ENCODE measurements at regions not wholly inside any gene's neighbourhood (a gene's known extent, or its start where the extent isn't known, plus 50 kb on each side); places are given as distances from the start of the nearest gene placed in this dataset.
"Not testable (repeated sequence)": the region's sequence is repeated elsewhere in the genome, so short reads cannot be mapped to it uniquely, and the experiment has no call there.

GRCh38 chr2:13768274-13768673 lies 864.2 kb upstream of the LRATD1 start:
- no peak for DNase-seq

GRCh38 chr2:13770279-13770678 lies 862.2 kb upstream of the LRATD1 start:
- no peak for DNase-seq

DNA sequence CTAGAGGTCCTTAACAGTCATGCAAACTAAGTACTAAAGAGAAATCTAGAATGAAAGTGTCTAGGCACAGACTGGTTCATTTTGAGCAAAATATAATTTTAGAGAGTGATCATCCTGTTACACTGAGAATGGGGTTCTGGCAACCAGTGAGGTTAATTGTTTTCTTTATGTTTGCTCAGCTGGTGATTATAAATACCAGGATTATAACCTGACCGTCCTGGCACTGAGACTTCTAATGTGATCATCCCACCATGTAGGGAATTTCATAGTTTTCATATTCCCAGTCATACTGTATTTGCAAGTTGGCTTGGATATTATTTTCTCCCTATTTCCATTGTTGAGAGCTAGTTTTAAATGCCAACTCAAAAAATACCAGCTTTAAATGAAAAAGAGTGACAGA lies 852.5 kb upstream of the LRATD1 start:
- DNase-seq = no peak

GRCh38 chr2:13791019-13791547 lies 841.4 kb upstream of the LRATD1 start:
- no peak for DNase-seq

DNA sequence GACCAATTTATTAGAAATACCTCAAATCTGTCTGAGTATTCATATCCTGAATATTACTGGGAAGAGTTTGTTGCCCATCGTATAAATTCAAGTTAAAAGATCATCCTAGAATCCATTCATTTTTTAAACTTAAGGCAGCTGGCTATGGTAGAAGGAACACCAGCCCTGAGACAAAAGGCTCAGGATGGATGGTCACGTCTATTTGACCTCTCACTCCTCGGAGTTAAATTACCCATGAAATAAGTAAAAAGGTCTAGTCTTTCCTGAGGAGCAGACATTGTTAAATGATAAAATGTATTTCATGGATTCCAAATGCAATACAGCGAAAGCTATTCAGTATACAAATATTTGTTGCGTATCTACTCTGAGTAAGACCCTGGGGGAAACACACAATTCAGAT lies 826.0 kb upstream of the LRATD1 start:
- DNase-seq = no peak

DNA sequence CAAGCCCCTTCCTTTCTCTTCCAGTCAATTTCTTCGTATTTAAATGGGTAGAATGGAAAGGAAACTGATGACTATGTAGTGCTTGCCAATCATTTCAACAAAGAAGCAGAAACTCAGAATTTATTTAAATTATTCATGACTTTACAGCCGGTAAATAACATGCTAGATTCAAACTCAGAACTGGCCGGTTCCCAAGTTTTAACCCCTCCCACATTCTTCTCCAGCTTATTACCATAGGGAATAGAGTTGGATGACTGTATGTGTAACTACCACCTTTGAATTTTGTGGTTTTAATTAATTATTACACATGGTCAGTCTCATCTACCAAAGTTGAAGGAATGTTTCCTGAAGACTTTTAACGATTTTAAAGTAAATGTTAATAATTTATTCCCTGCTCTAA lies 819.3 kb upstream of the LRATD1 start:
- DNase-seq = no peak

DNA sequence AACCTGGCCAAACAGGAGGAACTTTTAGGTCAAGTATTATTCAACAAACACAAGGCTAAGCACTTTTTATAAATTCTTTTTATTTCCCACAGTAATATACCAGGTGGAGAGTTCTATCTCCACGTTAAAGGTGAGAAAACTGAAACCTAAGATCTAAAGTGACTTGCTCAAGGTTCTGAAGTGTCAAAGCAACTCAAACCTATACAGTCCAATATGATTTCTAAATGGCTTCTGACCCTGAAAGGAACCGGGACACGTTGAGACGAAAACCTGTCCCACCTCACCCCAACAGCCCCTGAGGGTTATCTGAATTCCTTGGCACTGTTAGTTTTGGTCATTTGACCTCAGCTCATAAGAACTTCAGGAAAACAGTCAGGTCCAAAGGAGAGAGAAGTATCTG lies 814.5 kb upstream of the LRATD1 start:
- DNase-seq = no peak

GRCh38 chr2:13819896-13820295 lies 812.6 kb upstream of the LRATD1 start:
- DNase-seq = no peak

- DNase-seq = no peak
These were observed 811.1 kb upstream of the LRATD1 start for GRCh38 chr2:13821255-13821880.

GRCh38 chr2:13822365-13822764 lies 810.2 kb upstream of the LRATD1 start:
- no peak for DNase-seq

DNA sequence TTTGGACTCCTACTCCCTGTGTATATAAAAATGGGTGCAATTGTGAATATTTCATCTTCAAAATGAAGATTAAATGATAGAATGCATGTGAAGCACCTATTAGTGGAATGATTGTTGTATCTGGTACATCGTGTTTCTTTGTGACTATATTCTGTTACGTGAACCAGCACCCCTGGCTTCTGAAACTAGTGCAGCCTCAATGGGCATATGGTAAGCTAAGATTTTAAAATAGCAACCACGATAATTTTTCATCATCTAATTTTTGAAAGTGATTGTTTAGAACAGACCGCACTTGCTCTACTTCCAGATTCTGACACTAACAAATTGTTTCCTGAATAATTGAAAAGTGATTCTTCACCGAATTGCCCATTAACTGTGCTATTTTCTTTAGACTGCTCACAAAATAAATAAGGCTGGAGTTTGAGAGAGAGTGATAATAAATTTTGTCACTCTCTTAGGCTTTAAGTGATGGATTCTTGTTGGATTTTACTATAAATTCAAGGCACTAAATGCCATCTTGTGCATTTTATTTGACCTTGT lies 806.1 kb upstream of the LRATD1 start:
- DNase-seq = no peak

DNA sequence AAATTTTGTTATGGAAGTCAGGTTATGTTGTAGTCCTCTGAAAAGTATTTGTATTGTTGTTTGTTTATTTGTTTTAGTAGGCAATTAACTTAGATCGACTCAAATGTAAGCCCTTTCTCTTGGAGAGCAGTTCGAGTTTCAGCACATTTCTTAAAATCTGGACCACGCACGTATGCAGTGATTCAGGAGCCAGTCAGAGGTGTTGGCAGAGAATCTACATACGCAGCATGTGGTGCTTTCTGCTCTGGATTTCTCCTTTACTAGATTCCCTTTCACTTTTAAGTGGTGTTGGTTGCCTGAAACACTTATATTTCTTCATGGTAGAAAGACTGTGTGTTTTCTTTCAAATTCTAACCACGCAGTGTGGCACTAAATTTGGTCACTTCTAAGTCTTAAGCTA lies 773.9 kb upstream of the LRATD1 start:
- DNase-seq = no peak

DNA sequence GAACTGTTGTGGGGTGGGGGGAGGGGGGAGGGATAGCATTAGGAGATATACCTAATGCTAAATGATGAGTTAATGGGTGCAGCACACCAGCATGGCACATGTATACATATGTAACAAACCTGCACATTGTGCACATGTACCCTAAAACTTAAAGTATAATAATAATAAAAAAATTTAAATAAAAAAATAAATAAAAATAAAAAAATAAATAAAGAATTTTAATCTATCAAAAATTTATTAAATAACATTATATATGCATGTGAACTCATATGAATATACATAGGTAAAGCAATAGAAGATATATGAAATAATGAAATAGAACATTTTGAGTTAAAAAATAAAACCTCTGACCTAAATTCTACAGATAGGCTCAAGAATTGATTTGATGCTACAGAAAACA lies 764.2 kb upstream of the LRATD1 start:
- DNase-seq = not testable (repeated sequence)

DNA sequence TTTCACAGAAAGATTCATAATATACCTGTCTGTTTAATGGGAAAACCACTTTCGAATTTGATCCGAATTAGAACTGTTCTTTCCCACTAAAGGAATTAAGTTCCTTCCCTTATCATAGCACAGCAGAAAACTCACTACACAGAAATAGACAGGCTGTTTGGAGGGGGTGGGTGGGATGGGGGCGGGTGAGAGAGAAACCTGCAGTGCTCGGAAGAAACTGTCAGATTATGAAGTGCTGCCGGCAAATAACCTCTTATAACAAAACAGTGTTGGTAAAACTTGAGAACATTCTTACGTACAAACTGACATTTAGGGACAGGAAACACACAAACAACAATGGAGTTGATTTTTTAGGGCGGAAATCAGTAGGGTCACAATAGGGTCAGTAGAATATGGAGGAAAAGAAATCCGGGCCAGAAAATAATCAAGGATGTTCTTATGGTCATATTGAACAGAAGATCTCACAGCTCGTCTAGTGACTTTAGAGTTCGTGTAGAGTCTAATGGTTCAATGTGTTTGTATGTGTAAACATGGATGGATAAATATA lies 756.0 kb upstream of the LRATD1 start:
- no peak for DNase-seq

GRCh38 chr2:13877571-13877970 lies 754.9 kb upstream of the LRATD1 start:
- no peak for DNase-seq

DNA sequence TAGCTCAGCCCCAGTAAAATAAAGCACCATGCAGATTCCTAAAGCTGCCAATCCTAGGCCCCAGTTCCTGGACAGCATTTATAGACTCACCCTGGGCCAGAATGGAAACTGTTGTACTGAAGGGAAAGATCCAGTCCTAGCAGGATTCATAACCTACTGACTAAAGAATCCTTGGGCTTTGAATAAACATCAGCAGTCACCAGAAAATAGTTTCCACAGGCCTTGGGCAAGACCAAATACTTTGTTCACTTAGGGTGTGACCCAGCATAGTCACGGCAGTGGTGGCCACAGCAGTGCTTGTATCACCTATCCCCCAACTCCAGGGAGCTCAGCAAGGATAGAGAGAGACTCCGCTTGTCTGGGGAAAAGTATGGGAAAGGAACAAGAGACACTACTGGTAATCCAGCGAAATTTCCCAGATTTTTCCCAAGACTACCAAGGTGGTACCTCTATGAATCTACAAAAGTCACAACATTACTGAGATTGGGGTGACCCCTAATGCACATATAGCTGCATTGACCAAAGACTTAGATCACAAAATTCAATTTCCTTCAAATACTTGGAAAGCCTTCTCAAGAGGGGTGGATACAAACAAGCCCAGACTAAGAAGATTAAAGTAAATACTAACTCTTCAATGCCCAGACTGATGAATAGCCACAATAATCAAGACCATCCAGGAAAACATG lies 748.1 kb upstream of the LRATD1 start:
- DNase-seq = no peak

GRCh38 chr2:13901526-13901925 lies 731.0 kb upstream of the LRATD1 start:
- DNase-seq = no peak

DNA sequence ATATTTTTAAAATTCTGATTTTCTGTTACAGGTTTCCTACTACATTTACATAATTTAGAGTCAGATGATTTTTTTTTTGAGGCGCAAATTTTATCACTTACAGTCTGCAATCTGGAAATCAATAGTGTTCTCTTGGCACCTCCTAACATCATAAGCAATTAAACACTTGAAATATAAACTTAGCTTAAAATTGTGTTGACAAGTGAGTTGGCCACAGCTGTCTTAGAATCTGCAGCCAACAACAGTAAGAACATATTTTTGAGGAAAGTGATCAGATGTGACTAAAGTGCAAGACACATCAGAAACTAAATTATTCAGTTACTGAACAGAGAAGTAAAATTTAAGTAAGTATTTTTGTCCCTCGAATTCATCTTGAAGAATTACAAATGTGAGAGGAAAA lies 726.7 kb upstream of the LRATD1 start:
- DNase-seq = no peak

- no peak for DNase-seq
These were observed 716.5 kb upstream of the LRATD1 start for GRCh38 chr2:13916066-13916465.

- DNase-seq = no peak
These were observed 714.6 kb upstream of the LRATD1 start for GRCh38 chr2:13917958-13918357.

DNA sequence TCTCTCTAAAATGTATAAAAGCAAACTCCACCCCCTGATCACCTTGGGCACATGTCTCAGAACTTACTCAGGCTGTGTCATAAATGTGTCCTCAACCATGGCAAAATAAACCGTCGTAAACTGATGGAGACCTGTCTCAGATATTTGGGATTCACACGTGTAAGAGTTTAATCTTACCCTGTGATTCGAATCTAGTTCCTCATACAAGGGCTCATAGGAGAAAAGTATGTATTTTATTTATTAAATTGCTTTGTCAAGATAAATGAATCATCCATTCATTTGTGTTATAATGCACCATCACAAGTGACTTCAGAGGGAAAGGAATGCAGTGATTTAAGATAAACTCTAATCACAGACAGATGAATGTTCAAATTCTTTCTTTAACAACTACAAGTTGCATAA lies 712.5 kb upstream of the LRATD1 start:
- no peak for DNase-seq

DNA sequence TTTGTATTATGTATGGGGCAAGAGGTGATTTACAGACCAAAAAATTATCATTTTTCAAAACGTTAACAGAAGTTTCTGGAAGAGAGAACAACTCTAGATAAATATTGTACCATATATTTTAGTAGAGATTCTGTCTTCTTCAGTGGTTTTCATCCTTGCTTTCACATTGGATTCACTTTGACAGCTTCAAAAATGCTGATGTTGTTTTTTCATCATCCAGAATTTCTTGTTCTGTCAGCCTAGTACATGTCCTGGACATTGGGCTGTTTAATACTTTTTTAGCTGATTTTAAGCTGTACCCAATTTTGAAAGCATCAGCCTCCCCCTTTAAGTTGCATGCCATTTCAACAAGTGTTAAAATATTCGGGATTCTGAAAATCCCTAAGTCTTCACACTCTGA lies 711.3 kb upstream of the LRATD1 start:
- DNase-seq = no peak

DNA sequence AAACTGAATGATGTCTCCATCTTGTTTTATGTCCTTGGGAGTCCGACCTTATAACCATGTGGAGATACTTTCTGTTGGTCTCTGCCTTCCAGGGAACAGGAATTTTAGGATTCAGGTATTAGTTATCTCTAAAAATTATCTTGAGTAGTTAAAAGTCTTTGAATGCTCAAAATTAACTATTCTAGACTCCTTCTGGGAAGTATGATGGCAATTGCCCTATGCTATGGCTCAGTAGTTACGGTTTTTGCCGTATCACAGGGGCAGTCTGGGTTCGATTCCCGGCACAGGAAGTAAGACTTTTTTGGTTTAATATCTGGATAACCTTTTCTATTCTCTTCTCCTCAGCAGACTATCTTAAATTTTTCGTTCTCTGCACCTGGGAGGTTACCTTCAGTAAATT lies 708.7 kb upstream of the LRATD1 start:
- DNase-seq = no peak

GRCh38 chr2:13942111-13942510 lies 690.4 kb upstream of the LRATD1 start:
- DNase-seq = no peak
